ENCODE measurements at regions not wholly inside any gene's neighbourhood (a gene's known extent, or its start where the extent isn't known, plus 50 kb on each side); places are given as distances from the start of the nearest gene placed in this dataset.

GRCh38 chr5:120396186-120396585, 67.9 kb upstream of the PRR16 start:
- peak; percentile 30 for DNase-seq (ENCODE audit: low spot score)

GRCh38 chr5:120400356-120400755, 63.7 kb upstream of the PRR16 start:
- DNase-seq (ENCODE audit: low spot score): no peak

GRCh38 chr5:120402606-120403005, 61.5 kb upstream of the PRR16 start:
- no peak for DNase-seq (ENCODE audit: low spot score)

- DNase-seq (ENCODE audit: low spot score): peak; percentile 54
These were observed 58.7 kb upstream of the PRR16 start for GRCh38 chr5:120405286-120405864.

- DNase-seq (ENCODE audit: low spot score): no peak
These were observed 58.2 kb upstream of the PRR16 start for GRCh38 chr5:120405923-120406322.

- no peak for DNase-seq (ENCODE audit: low spot score)
These were observed 50.4 kb upstream of the PRR16 start for GRCh38 chr5:120413686-120414085.

All from umbilical cord (tissue), 1 donor.